Loucy (cell line): ENCODE measurements at regions not wholly inside any gene's neighbourhood (a gene's known extent, or its start where the extent isn't known, plus 50 kb on each side); places are given as distances from the start of the nearest gene placed in this dataset.

Experiments used
- CTCF ChIP-seq: fragments of 200-600 bp; sonication (generic); conservative IDR thresholded peaks from 2 replicates; pipeline ENCODE4 v1.5.1; 2014; ENCODE audit warnings: mild to moderate bottlenecking, antibody characterized with exemption, low read length
- EZH2phosphoT487 ChIP-seq: fragments of 200-600 bp; IDR thresholded peaks from 2 replicates; pipeline ENCODE4 v1.6.1; 2018; ENCODE audit warnings: antibody characterized with exemption, mild to moderate bottlenecking, moderate library complexity, borderline replicate concordance

GRCh38 chr10:64814201-64814600 is 1293.0 kb downstream of the REEP3 start:
- no peak for TF ChIP-seq CTCF
- no peak for TF ChIP-seq EZH2phosphoT487
